Body of pancreas (tissue), 4 donors: ENCODE measurements at regions not wholly inside any gene's neighbourhood (a gene's known extent, or its start where the extent isn't known, plus 50 kb on each side); places are given as distances from the start of the nearest gene placed in this dataset.
"Not testable (repeated sequence)": the region's sequence is repeated elsewhere in the genome, so short reads cannot be mapped to it uniquely, and the experiment has no call there.

ENCODE experiments used
- ATAC-seq: fragments of 150-250 bp; one replicate; pipeline ENCODE4 v1.9.1; 2016
- DNase-seq, 4 donors: peaks; one replicate each; pipeline ENCODE4 v3.0.0-alpha.2; 2019
- H3K27ac ChIP-seq, 4 donors: fragments of 200-600 bp; sonication (generic); 1 replicate in 3 of 4; 2 replicates in 1 of 4; pipeline versions ENCODE4 v1.5.1 to v1.6.1; 2016 to 2019; ENCODE audit warnings: mild to moderate bottlenecking in 1 of 4, mixed read lengths in 1 of 4, moderate library complexity in 1 of 4
- H3K27me3 ChIP-seq, 2 donors: fragments of 200-600 bp; sonication (generic); one replicate each; pipeline ENCODE4 v1.6.0; 2016; ENCODE audit warnings: mild to moderate bottlenecking in 1 of 2
- H3K36me3 ChIP-seq, 2 donors: fragments of 200-600 bp; sonication (generic); replicated peaks in 1 of 2; 2 replicates each; pipeline ENCODE4 v1.5.1; 2016; ENCODE audit warnings: low read depth in 2 of 2; ENCODE audit not compliant: insufficient read depth in 1 of 2
- H3K4me1 ChIP-seq: fragments of 200-600 bp; sonication (generic); one replicate; pipeline ENCODE4 v1.6.0; 2016
- H3K4me3 ChIP-seq, 2 donors: fragments of 200-600 bp; sonication (generic); 1 replicate in 1 of 2; 2 replicates in 1 of 2; pipeline ENCODE4 v1.5.1; 2016 to 2019
- H3K9me3 ChIP-seq, 3 donors: fragments of 200-600 bp; sonication (generic); 1 replicate in 2 of 3; 2 replicates in 1 of 3; pipeline ENCODE4 v1.5.1; 2016
- POLR2A ChIP-seq, 3 donors: fragments of 450-650 bp; IDR thresholded peaks; one replicate each; pipeline ENCODE4 v1.6.1; 2016; ENCODE audit warnings: antibody characterized with exemption in 3 of 3, mild to moderate bottlenecking in 2 of 3
- WGBS, 2 donors: methylation state at CpG; one replicate each; pipeline ENCODE4 v1.1.5; 2017; 5-methylcytosine and 5-hydroxymethylcytosine counted together
- intact Hi-C: fragments of 100-400 bp; cut with DNase I; formaldehyde crosslinking; loops from one replicate; pipeline ENCODE4 v1.15.1; 2023
- TF ChIP-seq, protein P1 (sequence below), 7 experiments: fragments of 450-650 bp in 4 of 7; fragments of 200-600 bp in 3 of 7; sonication (generic) in 3 of 7; IDR thresholded peaks; one replicate each; pipeline ENCODE4 v1.5.1; 2016 to 2019; ENCODE audit warnings: antibody characterized with exemption in 7 of 7

DNA sequence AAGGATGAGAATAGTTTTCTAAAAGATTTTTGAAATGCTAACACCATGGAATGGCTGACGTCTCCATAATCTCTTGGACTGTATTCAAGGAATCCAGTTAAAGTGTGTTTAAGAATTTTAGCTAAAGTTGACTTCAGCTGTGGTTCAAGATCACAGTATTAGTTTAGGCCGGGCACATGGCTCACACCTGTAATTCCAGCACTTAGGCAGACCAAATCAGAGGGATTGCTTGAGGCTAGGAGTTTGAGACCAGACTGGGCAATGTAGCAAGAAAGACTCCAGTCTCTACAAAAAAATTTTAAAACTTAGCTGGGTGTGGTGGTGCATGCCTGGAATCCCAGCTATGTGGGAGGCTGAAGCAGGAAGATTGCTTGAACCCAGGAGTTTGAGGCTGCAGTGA lies 68.2 kb downstream of the RFPL4B start:
- no peak for DNase-seq
- no peaks in the 10 kb centered on the region for H3K27me3 ChIP-seq
- WGBS, 2 donors = 44 to 46% methylated on average over 2 of the region's 2 CpGs
- ATAC-seq = no peak
- intact Hi-C loops = no loop called here
- no peak for TF ChIP-seq POLR2A (IDR thresholded peaks at IDR 0.05)
- TF ChIP-seq, protein P1, sequence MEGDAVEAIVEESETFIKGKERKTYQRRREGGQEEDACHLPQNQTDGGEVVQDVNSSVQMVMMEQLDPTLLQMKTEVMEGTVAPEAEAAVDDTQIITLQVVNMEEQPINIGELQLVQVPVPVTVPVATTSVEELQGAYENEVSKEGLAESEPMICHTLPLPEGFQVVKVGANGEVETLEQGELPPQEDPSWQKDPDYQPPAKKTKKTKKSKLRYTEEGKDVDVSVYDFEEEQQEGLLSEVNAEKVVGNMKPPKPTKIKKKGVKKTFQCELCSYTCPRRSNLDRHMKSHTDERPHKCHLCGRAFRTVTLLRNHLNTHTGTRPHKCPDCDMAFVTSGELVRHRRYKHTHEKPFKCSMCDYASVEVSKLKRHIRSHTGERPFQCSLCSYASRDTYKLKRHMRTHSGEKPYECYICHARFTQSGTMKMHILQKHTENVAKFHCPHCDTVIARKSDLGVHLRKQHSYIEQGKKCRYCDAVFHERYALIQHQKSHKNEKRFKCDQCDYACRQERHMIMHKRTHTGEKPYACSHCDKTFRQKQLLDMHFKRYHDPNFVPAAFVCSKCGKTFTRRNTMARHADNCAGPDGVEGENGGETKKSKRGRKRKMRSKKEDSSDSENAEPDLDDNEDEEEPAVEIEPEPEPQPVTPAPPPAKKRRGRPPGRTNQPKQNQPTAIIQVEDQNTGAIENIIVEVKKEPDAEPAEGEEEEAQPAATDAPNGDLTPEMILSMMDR (IDR thresholded peaks at IDR 0.05) = no peak
- H3K4me3 ChIP-seq = no peak overlapping the region
- H3K36me3 ChIP-seq = no peaks in the 10 kb centered on the region
- no peaks in the 10 kb centered on the region for H3K4me1 ChIP-seq
- no peak overlapping the region for H3K27ac ChIP-seq
- H3K9me3 ChIP-seq = no peaks in the 10 kb centered on the region

DNA sequence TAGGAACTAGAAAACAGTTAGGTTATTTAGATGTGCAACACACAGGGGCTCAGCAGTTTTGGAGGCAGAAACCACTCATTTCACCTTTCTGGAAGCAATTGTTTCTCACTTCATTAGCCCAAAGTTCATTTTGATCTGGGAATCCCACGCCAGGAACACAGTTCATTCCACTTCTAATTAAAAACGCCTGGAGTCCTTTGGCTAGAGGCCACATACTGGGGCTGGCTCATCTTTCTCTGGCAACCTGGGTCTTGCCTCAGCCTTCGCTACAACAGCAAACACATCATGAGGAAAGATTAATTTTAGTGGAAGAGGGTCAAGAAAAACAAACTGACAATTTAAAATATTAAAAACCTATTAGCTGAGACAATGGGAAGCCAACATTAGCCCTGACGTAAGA lies 69.7 kb downstream of the RFPL4B start:
- WGBS, 2 donors = 74 to 82% methylated on average over 4 of the region's 4 CpGs
- ATAC-seq = no peak
- H3K9me3 ChIP-seq = no peaks in the 10 kb centered on the region
- H3K4me1 ChIP-seq = no peaks in the 10 kb centered on the region
- no peak overlapping the region for H3K4me3 ChIP-seq
- H3K36me3 ChIP-seq = no peaks in the 10 kb centered on the region
- TF ChIP-seq, protein P1 (IDR thresholded peaks at IDR 0.05) = no peak
- TF ChIP-seq POLR2A (IDR thresholded peaks at IDR 0.05) = no peak
- no peak for DNase-seq
- H3K27me3 ChIP-seq = no peaks in the 10 kb centered on the region
- H3K27ac ChIP-seq = no peak overlapping the region
- intact Hi-C loops = no loop called here

DNA sequence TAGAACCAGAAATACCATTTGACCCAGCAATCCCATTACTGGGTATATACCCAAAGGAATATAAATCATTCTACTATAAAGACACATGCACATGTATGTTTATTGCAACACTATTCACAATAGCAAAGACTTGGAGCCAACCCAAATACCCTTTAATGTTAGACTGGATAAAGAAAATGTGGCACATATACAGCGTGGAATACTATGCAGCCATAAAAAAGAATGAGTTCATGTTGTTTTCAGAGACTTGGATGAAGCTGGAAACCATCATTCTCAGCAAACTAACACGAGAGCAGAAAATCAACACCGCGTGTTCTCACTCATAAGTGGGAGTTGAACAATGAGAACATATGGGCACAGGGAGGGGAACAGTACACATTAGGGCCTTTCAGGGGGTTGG lies 79.9 kb downstream of the RFPL4B start:
- DNase-seq, H3K4me1 ChIP-seq, H3K36me3 ChIP-seq, ATAC-seq, H3K27ac ChIP-seq, intact Hi-C loops, H3K27me3 ChIP-seq, H3K9me3 ChIP-seq, H3K4me3 ChIP-seq: not testable (repeated sequence)
- WGBS, 2 donors = 91 to 95% methylated on average over 4 of the region's 4 CpGs

DNA sequence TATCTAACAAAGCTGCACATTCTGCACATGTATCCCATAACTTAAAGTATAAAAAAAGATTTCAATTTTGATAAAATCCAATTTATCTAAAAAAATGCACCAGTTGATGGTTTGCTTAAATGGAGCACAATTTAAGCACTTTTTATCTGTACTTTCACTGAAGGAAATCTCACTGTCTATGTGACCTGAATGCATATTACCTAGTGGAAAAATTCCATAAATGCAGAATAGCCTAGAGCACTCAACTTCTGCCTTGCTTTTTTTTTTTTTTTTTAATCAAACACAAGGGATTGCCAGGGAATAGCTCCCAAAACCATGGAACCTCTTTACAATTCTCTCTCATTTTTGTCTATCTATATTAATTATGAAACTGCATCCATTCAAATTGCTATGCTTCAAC lies 80.4 kb downstream of the RFPL4B start:
- H3K4me1 ChIP-seq = no peaks in the 10 kb centered on the region
- H3K4me3 ChIP-seq = no peak overlapping the region
- intact Hi-C loops = no loop called here
- H3K36me3 ChIP-seq = no peaks in the 10 kb centered on the region
- H3K9me3 ChIP-seq = no peaks in the 10 kb centered on the region
- no peak overlapping the region for H3K27ac ChIP-seq
- TF ChIP-seq, protein P1 (IDR thresholded peaks at IDR 0.05) = no peak
- no peak for TF ChIP-seq POLR2A (IDR thresholded peaks at IDR 0.05)
- H3K27me3 ChIP-seq = no peaks in the 10 kb centered on the region
- ATAC-seq (no peak), DNase-seq (no peak)

DNA sequence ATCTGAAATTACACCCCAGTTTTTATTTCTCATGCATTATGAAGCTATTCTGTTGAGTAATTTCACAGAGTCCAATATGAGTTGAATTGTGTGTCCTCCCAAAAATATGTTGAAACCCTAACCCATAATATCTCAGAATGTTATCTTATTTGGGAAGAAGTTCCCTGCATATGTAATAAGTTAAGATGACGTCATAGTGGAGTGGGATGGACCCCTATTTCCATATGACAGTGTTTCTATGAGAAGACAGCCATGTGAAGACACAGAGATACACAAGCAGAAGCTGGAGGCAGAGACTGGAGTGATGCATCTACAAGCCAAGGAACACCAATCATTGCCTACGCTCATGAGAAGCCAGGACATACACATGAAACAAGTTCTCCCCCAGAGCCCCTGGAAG lies 81.3 kb downstream of the RFPL4B start:
- intact Hi-C loops = no loop called here

More for the DNA sequence above, 81.3 kb downstream of the RFPL4B start:
- Histone ChIP-seq H3K9me3 (no peaks in the 10 kb centered on the region), H3K27me3 (no peaks in the 10 kb centered on the region), H3K36me3 (no peaks in the 10 kb centered on the region), H3K4me3 (no peak overlapping the region), H3K4me1 (no peaks in the 10 kb centered on the region), H3K27ac (no peak overlapping the region)
- ATAC-seq (no peak), DNase-seq (no peak)
- WGBS, 2 donors = 53 to 74% methylated on average over 2 of the region's 2 CpGs
- TF ChIP-seq POLR2A (IDR thresholded peaks at IDR 0.05) = no peak
- TF ChIP-seq, protein P1 (IDR thresholded peaks at IDR 0.05) = no peak
